GM18520 (cell line): ENCODE measurements at regions not wholly inside any gene's neighbourhood (a gene's known extent, or its start where the extent isn't known, plus 50 kb on each side); places are given as distances from the start of the nearest gene placed in this dataset.

Experiments used
- ATAC-seq: cut with Tn5 transposase; IDR thresholded peaks from one replicate; pipeline ENCODE4 v1.9.1; 2021; ENCODE audit not compliant: unreplicated experiment

DNA sequence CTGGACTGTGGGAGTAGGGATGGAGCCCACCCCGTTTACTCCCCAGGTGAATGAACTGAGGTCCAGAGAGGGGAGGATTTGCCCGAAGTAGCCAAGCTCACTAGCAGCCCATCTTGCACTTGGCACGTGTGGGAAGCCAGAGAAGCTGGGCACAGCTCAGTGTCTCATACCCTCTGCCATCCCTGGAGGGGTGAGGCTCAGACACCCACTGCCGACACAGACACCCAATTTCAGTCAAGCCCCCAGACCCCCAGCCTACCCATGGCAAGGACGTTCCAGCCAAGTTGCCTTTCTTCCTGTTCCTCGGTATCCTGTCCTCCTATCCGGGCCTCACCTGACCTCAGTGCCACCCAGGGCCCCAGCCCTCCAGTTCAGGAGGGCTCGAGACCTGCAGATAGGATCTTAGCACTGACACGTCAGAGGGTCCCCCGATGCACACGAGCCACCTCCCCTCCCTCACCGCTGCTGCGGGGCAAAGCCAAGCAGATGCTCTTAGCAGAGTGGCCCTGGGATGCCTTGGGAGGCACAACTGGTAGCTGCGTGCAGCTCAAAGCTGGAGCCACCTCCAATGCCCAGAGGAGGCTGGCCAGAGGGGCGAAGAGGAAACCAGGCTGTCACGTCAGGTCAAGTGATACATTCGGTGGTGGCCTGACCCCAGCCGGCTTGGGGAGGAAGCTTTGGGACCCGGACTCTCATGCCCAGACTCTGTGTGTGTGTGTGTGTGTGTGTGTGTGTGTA lies 90.4 kb upstream of the TNRC6C start:
- no peak for ATAC-seq

DNA sequence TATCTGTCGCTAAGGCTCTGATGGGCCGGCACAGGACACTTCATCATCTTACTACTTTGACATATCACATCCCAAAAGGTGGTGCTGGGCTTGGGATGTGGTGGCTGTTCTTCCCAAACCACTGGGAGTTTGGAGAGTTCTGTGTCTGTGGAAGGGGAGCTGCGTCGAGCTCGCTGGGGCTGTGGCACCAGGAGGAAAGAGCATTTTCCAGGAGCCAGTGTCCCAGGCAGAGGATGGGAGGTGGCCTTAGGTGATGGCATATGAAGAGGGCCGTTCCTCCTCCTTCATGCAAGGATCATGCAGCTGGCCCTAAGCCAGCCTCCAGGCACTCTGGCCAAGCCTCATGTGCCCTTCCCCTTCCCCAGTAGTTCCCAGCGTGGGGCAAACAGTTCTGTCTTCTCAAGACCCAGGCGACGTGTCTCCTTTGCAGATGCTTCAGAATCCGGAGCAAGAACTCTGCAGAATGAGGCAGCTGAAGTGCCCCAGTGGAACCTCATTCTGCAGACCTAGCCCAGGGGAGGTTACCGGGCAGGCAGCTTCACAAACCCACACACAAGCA lies 89.4 kb upstream of the TNRC6C start:
- no peak for ATAC-seq

DNA sequence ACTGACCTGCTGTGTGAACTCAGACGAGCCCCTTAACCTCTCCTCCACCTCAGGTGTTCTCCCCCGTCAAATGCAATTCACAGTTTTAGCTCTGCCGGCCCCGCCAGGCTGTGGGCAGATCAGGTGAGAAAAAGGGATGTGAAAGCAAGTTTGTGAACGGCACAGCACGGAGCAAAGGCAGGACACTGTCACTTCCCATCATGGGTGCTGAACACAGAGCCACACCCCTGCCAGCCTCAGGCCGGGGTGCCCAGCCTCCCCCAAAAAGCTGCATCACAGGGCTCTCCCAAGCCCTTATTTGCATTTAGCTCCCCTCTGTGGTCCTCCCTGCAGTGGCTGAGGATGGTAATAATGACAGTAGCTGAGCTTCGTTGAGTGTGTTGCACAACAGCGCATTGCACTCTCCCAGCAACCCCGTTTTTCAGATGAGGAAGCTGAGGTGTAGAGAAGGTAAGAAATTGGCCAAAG lies 88.8 kb upstream of the TNRC6C start:
- peak; percentile 61 for ATAC-seq

DNA sequence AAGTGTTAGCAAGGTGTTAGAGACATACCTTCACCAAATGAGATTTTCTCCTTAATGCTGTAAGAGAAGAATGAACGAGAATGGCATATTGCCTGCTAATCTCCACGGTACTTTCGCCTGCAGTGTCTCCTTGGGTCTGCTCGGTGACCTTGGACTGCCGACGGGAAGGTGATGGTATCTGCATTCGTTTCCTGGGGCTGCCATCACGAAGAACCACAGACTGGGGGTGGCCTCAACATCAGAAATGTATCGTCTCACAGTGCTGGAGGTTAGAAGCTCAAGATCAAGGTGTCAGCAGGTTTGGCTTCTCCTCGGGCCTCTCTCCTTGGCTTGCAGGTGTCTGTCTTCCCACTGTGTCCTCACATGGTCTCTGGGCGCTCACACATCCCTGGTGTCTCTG lies 86.3 kb upstream of the TNRC6C start:
- no peak for ATAC-seq

DNA sequence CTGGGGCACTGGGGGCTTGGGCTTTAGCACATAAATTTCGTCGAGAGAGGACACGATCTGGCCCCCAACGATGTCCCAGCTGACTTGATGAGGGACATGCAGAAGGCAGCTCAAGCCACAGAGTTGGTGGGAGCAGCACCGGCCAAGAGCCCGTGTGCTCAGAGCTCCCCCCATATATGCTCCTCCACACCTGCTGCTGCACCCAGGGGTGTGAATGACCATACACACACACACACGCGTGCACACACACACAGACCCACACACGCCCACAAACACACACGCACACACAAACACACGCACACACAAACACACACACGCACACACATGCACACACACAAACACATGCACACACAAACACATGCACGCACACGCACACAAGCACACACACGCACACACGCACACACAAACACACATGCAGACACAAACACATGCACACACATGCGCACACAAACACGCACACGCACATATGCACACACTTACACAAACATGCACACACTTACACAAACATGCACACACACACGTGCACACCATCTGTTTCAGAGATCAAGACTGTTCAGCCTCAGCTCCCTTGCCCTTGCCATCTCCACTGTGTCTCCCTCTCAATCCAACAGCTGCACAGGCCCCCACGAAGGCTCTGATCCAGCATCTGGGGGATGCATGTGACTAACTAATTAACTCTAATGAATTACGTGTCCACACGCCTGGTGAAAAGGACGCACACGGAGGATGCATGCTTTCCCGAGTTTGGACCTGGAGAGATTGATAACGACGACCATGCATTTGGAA lies 85.6 kb upstream of the TNRC6C start:
- ATAC-seq, result no peak

DNA sequence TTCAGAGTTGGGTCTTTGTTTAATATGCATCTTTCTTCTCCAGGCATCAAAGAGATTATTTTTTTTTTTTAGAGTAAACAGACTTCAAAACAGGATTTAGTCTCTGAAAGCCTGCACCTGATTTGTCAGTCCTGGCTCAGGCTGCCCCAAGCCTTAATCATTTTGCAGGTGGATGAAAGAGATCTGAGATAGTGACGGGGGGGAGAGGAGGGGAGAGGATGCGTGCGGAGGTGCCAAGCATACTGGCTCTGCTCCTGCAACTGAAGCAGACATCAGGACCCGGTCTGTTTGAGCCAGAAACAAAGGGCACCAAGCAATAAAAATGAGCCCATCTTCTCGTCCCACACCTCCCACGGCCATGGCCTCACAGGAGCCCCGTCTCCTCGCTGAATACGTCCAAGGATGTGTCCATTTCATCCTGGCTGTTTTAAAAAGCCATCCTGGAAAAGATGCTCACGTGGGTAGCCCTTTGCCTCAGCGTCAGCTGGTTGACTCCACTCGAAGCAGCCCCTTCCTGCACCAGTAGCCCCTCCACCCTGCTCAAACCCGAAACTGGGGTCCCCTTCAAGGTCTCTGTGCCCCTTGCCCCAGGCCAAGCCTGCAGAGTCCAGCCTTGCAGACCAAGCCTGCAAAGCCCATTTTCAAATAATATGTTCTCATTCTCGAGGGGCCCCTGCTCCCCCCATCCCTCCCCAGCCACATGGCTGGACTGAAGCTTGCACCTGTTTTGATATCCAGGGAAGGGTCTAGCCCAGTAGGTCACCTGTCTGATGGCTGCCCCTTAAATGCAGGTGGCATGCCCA lies 84.8 kb upstream of the TNRC6C start:
- ATAC-seq, result no peak

DNA sequence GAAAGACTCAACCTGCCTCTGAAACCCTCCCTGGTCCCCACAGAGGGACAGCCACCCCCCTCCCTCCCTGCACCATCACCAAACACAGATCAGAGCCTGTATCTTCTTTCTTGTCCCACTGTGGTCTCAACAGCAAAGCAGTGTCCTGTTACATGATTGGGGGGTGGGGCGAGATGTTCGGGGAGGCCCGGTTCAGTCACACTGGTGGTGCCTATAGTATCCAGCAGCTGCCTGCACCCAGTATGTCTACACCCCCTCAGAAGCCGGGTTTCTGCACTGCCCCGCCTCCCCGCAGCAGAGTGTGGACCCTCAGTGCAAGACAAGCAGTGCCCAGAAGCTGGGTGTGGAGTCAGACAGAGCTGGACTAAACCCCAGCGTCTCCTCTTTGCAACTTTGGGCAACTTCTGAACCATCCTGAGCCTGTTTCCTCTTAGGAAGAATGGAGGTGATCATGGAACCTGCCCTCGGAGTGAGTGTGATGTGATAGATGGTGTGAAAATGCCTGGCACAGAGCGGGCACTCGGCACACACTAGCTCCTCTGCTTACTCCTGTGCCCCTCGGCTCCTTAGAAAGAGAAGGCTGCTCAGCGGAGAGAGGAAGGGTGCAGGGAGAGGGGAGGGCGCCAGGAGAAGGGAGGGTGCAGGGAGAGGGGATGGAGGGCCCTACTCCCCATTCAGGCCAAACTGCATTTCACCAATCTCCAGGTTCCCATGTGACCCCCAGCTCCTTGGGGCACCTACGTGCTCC lies 84.0 kb upstream of the TNRC6C start:
- no peak for ATAC-seq

DNA sequence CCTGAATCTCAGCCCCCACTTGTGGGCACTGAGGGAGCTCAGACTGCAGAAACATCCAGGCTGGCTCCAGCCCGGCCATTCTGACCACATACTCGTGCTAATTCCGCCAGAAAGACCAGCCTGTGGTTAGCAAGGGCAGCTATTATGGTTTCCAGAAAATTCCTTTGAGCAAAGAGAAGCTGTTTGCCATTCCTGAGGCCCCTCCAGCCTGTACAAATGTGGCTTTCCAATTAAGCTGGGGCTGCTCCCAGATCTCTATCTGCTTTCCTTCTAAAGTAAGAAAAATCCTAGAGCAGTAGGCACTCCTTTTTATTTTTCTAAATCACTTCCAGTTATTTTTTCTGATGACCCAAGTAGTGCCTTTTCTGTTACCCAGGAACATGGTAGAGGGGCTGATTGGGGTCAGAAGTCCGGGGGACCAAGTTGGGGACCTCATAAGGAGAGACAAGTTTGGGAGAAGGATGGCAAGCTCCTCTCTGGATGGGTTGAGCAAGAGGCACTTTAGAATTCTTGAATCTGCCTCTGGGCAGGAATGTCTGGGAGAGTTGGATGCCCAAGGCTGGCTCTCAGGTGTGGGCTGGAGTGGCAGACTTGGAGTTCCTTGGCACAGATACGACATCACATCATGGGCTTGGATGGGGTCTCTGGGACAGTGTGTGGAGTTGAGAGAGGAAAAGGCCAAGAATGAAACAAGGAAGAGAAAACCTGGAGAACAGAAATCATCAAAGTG lies 83.3 kb upstream of the TNRC6C start:
- ATAC-seq, result no peak

DNA sequence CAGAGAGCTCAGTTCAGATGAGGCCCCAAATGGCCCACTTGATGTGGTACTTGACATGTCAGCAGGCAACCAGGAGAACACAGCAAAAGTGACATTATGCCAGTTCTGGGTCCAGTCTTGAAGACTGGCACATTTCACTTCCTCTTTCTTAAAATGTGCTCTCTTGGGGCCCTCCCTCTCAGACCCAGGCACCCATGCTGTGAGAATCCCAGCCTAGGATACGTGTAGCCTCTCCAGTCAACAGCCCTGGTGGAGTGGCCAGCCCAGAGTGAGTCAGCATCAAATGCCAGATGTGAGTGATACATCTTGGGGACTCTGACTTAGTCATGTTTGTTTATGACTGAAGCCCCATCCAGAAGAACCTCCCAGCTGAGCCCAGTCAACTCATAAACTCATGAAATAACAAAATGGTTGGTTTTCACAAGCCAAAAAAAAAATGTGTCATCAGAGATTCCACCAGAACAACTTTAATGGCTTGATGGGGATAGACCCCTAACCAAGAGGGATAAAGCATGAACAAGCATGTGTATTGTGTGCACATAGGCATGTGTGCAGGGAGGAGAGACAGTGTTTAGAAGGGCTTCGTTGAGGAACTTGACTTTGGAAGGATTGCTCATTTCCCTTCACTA lies 82.5 kb upstream of the TNRC6C start:
- ATAC-seq, result no peak

DNA sequence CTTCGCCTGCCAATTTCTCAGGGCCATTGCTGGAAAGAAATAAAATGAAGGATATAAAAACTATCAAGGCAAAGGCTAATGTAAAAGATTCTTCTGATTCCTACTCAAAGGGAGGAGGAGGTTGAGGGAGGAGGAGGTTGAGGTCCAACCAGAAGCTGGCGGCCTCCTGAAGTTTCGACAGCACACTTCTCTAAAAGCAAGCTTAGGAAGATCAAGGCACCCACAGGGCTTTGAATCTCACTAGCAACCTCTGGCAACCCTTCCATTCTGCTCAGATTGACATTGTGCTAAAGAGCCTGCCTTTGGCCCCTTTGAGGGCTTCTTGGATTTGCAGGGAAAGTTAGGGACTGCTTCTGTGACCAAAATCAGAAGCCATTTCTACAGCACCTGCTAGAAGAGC lies 81.5 kb upstream of the TNRC6C start:
- ATAC-seq, result no peak

DNA sequence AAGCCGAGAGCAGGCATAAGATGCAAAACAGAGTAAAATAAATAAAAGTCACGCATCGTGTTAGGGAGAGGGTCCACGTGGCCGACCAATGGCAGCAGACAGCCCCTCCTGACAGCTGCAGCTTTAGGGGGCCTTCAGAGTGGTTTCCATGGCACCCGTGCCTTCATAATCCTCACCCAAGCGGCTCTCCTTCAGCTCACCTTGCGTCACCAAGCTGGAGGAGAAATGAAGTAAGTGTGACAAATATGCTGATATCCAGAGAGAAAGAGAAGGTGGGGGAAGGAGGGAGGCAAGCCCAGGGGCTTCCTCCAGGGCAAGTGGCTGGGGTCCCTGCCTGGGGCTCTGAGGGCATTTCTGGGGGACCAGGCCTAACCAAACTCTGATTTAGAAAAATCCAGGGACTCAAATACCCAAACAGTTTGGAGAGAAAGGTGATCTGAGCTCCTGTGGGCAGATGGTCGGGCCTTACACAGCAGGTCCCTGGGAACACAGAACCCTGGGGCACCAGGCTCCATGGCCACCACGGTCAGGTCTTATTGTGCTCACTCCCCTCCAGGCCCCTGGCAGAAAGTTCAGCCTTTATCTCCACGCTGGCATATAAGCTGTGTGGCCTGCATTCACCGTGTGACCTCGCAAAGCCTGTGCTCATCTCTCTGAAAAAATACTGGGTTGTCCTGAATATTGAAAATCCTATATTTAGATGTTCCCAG lies 80.7 kb upstream of the TNRC6C start:
- no peak for ATAC-seq

DNA sequence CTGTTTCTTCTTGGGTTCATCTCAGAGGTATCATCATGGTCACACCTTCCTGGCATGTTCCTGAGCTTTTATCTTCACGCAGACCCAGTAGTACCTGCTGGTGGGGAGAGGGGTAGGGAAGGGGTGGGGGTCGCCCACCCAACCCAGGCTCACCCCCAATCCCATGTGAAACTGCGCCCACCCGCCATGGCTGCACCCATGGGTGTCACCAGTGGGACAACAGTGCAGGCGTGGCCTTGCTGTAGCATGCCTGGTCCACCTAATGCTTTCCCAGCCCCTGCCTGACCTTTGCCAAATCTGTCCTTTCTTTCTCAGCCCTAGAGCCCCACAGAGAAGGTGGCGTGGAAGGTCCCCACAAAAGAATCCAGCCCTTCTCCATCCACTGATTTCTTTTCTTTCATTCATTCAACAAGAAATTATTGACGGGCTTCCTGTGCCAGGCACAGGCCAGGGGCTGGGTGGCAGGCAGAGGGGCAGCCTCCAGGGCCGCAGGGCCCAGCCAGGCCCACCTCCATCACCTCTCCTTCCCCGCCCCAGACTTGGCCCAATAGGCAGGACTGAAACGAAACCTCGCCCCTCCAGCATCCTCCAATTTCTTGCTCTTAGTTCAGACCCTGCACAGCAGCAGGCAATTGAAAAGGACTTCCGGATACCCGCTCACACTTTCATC lies 79.1 kb upstream of the TNRC6C start:
- no peak for ATAC-seq

DNA sequence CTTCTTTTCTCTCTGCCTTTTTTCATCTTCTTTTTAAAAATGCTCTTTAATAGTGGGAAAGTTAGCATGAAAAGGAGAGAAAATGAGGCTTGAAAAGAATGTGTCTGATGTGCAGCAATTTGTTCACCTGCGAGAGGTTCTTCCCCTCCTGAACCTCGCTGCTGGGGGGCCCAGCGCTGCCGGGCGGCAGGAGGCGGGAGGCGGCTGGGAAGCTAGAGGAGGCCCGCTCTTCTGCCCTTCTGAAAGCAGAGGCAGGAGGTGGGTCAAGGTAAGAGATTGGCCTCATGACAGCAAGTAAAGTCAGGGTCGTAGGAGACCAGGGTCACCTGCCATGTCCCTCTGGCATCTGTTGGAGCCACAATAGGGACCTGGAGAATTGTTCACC lies 78.6 kb upstream of the TNRC6C start:
- ATAC-seq, result no peak

DNA sequence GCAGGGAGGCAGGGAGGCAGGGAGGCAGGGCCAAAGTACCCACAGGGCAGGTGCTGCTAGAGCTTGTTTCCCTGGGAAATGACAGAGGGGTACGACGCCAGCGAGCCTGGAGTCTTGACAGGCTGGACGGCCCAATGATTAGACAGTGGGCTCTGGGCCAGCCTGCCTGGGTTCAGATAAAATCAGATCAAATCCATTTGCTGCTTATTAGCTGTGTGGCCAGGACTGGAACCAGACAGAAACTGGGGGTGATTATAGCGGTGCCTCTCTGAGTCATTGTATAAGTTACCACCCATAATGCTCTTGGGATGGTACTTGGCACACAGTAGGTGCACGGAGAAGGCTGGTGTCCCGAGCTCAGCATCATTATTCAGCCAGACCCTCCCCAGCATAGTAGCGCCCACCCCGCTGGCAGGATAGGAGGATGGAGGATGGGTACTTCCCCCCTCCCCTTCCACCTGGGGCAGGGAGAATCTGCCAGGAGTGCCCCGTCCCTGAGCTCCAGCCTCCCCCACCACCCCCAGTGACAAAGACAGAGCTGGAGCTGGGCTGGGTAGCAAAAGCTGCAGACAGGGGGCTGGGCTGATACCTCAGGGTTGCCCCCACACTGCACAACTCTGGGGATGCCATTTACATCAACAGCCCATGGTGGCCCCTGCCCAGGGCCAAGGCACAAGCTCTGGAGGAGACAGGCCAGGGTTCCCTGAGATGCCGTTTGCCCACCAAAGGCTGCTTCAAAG lies 77.6 kb upstream of the TNRC6C start:
- no peak for ATAC-seq

DNA sequence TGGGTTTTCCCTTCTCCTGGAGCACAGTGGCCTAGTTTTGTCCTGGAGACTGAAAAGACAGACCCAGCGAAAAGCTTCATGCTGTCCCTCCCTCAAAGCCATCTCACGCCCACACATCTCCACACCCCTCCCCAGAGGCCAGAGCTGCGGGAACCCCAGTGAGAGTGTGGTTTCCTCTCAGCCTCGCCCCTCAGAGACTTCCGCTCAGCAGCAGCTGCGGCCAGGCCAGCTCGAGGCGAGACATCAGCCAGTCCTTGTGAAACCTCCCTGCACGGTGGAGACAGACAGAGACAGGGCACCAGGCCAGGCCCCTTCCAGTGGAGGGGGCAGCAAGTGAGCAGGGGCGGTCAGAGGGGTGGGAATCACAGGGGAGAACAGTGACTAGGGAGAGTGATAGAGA lies 77.0 kb upstream of the TNRC6C start:
- peak; percentile 47 for ATAC-seq

DNA sequence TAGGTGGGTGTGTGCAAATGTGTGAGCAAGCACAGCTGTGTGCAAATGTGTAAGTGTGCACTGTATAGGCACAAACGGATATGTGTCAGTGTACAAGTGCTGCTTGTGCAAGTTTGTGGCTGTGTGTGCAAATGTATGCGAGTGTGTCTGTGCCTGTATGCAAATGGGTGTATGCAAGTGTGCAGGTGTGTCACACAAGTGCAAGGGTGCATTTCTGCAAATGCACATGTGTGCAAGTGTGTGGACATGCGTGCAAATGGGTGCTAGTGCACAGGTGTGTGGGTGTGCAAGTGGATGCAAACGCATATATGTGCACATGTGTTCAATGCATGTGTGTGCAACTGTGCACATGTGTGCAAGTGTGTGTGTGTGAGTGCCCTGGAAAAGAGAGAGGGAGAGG lies 76.5 kb upstream of the TNRC6C start:
- ATAC-seq, result no peak

DNA sequence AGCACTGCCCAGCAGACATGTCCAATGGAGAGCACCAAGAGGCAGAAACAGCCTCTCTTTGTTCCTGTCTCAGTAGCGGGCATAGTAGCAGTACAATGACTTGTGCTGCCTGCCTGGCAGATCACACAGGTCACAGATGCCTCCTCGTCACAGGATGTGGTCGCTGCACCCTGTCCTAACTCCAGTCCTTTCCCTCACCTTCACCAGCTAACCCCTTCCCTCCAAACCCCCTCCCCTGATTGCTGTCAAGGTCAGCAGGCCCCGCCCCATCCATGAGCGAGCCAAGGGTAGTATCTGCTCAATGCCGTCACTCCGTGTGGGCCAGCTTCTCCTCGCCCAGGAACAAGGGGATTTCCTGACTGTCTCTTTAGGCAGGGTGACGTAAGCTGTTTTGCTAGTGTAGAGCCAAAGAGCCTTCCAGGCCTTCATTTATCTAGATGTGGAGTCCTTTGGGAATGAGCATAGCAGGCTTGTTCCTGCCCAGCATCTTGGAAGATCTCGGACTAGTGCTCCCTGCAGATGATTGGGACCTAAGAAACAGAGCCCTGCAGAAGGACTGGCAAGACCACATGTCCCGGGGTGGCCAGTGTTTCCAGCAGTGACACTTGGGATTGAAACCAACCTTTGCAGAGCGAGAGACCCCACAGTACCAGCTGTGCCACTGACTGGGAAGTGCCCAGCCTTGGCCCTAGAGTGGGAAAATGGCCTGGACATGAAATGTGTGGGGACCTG lies 75.9 kb upstream of the TNRC6C start:
- ATAC-seq, result no peak
